ENCODE measurements at regions not wholly inside any gene's neighbourhood (a gene's known extent, or its start where the extent isn't known, plus 50 kb on each side); places are given as distances from the start of the nearest gene placed in this dataset.

GRCh38 chr6:90401933-90402830, 105.5 kb upstream of the BACH2 start:
- TF ChIP-seq CTCF (IDR thresholded peaks at IDR 0.05; ENCODE audit: low read depth, low read length, missing control alignments): no peak
- no peak overlapping the region for H3K4me3 ChIP-seq (ENCODE audit: low read depth, low read length)
- no peak for DNase-seq (ENCODE audit: low read depth)

GRCh38 chr6:90399970-90400369, 103.3 kb upstream of the BACH2 start:
- no peak for TF ChIP-seq CTCF (IDR thresholded peaks at IDR 0.05; ENCODE audit: low read depth, low read length, missing control alignments)
- no peak for DNase-seq (ENCODE audit: low read depth)
- H3K4me3 ChIP-seq (ENCODE audit: low read depth, low read length): no peak overlapping the region

- TF ChIP-seq CTCF (IDR thresholded peaks at IDR 0.05; ENCODE audit: low read depth, low read length, missing control alignments): no peak
- DNase-seq (ENCODE audit: low read depth): no peak
- no peak overlapping the region for H3K4me3 ChIP-seq (ENCODE audit: low read depth, low read length)
Observed at GRCh38 chr6:90397929-90398674, 101.5 kb upstream of the BACH2 start.

GRCh38 chr6:90397047-90397446, 100.4 kb upstream of the BACH2 start:
- no peak overlapping the region for H3K4me3 ChIP-seq (ENCODE audit: low read depth, low read length)
- no peak for TF ChIP-seq CTCF (IDR thresholded peaks at IDR 0.05; ENCODE audit: low read depth, low read length, missing control alignments)
- no peak for DNase-seq (ENCODE audit: low read depth)

DNA sequence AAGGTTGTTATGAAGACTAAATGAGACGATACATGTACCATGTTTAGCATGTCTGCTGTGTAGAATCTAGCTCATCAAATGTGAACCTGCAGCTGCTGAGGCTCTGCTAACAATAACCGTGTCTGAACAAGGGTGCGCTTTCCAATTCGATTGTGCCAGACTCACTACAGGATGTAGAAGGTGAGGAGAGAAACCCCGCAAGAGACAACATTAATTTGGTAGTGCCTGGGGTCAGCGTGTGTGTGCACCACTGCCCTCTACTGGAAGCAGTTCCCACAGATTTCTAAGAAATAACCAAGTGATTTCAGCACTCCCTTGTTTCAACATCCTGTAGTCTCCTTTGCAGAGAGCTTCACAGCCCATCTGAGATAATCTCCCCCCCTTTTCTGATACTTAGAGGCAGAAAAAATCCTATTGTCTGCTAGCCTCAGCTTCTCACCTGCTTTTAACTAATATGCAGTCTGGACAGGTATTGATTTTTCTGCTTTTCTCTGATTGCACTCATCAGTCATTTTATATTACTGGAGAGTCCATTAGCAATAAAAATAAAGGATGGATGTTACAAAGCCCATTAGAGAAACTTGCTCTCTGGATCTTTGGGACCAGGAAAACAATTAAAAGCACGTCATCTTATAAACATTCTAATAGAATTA, 96.7 kb upstream of the BACH2 start:
- peak; percentile 80 for TF ChIP-seq CTCF (IDR thresholded peaks at IDR 0.05; ENCODE audit: low read depth, low read length, missing control alignments)
- no peak for DNase-seq (ENCODE audit: low read depth)
- no peak overlapping the region for H3K4me3 ChIP-seq (ENCODE audit: low read depth, low read length)

GRCh38 chr6:90390379-90390778, 93.7 kb upstream of the BACH2 start:
- no peak for TF ChIP-seq CTCF (IDR thresholded peaks at IDR 0.05; ENCODE audit: low read depth, low read length, missing control alignments)
- H3K4me3 ChIP-seq (ENCODE audit: low read depth, low read length): no peak overlapping the region
- DNase-seq (ENCODE audit: low read depth): no peak

All from GM12864 (cell line).